ENCODE measurements at regions not wholly inside any gene's neighbourhood (a gene's known extent, or its start where the extent isn't known, plus 50 kb on each side); places are given as distances from the start of the nearest gene placed in this dataset.

GRCh38 chr13:39945226-39945625, 289.8 kb downstream of the COG6 start:
- no peaks in the 10 kb centered on the region for H3K9me1 ChIP-seq (ENCODE audit: control insufficient read depth, insufficient read depth, low read length)
- DNase-seq (ENCODE audit: extremely low read depth in 1 of 4, low spot score in 3 of 4) (no peak), ATAC-seq (no peak), FAIRE-seq (no peak)
- H3K27ac ChIP-seq (ENCODE audit: extremely low read depth, low read depth, low read length) = no peak overlapping the region
- ChIA-PET POLR2A (no interaction called here), CTCF (ENCODE audit: low intra/inter-chr PET ratio) (no interaction called here)
- H3K79me2 ChIP-seq (ENCODE audit: control insufficient read depth, insufficient read depth, low read length) = no peaks in the 10 kb centered on the region
- intact Hi-C loops (cut with micrococcal nuclease) = loop anchor here (10.0 kb wide), 1 partner anchor 740 kb away; no protein-coding TSS in a partner anchor
- BruUV-seq (replicated peaks) = no TSS peak
- TF ChIP-seq DACH1 (IDR thresholded peaks at IDR 0.05; ENCODE audit: partially characterized antibody) = no peak
- no peak for TF ChIP-seq EHMT2 (IDR thresholded peaks at IDR 0.05)
- no peak for TF ChIP-seq DPF2 (IDR thresholded peaks at IDR 0.05)
- TF ChIP-seq SFPQ (IDR thresholded peaks at IDR 0.05; ENCODE audit: low read depth, low read length) = no peak
- TF ChIP-seq ZNF239 (CRISPR knock-in tag; IDR thresholded peaks at IDR 0.05) = no peak
- TF ChIP-seq ESRRB (CRISPR knock-in tag; IDR thresholded peaks at IDR 0.05; ENCODE audit: borderline replicate concordance) = no peak
- no peak for TF ChIP-seq ERF (CRISPR knock-in tag; IDR thresholded peaks at IDR 0.05)
- H2AFZ ChIP-seq (ENCODE audit: low read depth, low read length) = no peak overlapping the region
- no peaks in the 10 kb centered on the region for H3K36me3 ChIP-seq (ENCODE audit: control insufficient read depth, insufficient read depth, low read length)
- in situ Hi-C loops (cut with MboI) = no loop called here
- H3K4me1 ChIP-seq (replicated peaks in 1 of 2; ENCODE audit: control insufficient read depth in 2 of 2, insufficient read depth in 2 of 2, low read length in 2 of 2) = no peaks in the 10 kb centered on the region
- no peak overlapping the region for H3K9ac ChIP-seq (ENCODE audit: insufficient read depth in 1 of 2, low read depth in 2 of 2, low read length in 2 of 2)
- no peak overlapping the region for H3K4me2 ChIP-seq (ENCODE audit: insufficient read depth, low read length)
- no peak overlapping the region for H3K4me3 ChIP-seq
- WGBS (ENCODE audit: insufficient coverage, low coverage, missing lambda C conversion rate) = 0% methylated on average over 4 of the region's 4 CpGs
- H3K9me3 ChIP-seq (replicated peaks; ENCODE audit: control insufficient read depth, insufficient read depth, low read depth, low read length) = no peaks in the 10 kb centered on the region
- no peaks in the 10 kb centered on the region for H3K27me3 ChIP-seq (ENCODE audit: control insufficient read depth in 2 of 2, insufficient read depth in 2 of 2, low read length in 2 of 2)
- no peaks in the 10 kb centered on the region for H4K20me1 ChIP-seq (replicated peaks; ENCODE audit: control insufficient read depth, insufficient read depth, low read length)
